Mesenteric fat pad (tissue), 1 donor: ENCODE measurements at regions not wholly inside any gene's neighbourhood (a gene's known extent, or its start where the extent isn't known, plus 50 kb on each side); places are given as distances from the start of the nearest gene placed in this dataset.

Source experiments
- DNase-seq: peaks from one replicate; pipeline ENCODE4 v3.0.0-alpha.2; 2020; ENCODE audit warnings: low spot score
- donor health status: DM: yes; HTN: yes; CAD: no.

DNA sequence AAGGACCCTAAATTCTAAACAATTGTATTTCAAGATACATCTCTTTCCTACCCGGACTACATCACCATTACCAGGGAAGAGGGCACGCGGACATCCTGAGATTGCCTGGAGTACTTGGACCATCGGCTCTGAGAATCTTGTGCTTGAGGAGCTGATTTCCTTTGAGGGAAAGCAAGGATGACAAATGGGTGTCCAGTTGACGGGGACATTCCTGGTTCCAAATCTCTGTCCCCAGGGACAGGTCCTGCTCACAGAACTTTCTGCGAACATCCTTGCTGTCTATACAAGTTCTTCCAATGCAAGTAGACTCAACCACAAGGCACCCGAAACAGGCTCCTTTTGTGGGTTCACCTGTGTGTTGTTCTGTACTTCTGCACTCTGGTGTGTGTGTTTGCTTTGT, 289.5 kb upstream of the MYT1L start:
- no peak for DNase-seq

DNA sequence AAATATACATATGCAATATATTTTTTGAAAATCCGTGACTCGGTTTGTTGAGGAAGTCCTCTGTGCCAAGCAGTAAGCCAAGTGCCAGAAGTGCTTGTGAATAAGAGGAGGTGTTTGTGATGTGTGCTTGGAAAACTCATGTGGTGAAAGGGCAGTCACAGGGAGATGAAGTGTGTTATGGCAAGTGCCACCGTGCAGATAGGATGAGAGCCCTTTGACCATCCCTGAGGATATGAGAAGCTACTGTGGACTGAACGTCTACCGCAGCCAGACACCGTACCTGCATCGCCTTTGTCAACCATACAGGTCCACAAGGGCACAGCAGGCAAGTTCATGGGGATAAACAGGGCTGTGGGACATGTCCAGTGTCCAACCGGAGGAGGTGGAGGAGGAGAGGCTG, 288.9 kb upstream of the MYT1L start:
- DNase-seq: no peak

DNA sequence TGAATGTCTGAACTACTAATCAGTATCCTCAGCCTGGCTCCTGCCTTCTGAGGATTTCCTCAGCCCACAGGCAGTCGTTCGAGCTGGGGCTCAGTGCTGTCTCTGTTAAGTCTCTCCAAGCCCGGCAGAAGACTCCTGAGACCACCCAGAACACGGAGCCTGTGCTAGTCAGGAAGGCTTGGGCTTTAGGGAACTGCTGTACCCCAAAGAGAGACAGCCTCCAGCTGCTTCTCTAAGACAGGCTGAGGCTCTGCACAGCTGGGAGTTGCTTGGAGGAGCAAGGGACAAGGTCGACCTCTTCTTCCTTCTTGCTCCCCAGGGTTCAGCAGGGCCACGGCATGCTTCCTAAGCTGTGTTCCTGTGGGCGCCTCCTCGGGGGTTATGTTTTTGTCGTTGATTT, 283.4 kb upstream of the MYT1L start:
- no peak for DNase-seq

DNA sequence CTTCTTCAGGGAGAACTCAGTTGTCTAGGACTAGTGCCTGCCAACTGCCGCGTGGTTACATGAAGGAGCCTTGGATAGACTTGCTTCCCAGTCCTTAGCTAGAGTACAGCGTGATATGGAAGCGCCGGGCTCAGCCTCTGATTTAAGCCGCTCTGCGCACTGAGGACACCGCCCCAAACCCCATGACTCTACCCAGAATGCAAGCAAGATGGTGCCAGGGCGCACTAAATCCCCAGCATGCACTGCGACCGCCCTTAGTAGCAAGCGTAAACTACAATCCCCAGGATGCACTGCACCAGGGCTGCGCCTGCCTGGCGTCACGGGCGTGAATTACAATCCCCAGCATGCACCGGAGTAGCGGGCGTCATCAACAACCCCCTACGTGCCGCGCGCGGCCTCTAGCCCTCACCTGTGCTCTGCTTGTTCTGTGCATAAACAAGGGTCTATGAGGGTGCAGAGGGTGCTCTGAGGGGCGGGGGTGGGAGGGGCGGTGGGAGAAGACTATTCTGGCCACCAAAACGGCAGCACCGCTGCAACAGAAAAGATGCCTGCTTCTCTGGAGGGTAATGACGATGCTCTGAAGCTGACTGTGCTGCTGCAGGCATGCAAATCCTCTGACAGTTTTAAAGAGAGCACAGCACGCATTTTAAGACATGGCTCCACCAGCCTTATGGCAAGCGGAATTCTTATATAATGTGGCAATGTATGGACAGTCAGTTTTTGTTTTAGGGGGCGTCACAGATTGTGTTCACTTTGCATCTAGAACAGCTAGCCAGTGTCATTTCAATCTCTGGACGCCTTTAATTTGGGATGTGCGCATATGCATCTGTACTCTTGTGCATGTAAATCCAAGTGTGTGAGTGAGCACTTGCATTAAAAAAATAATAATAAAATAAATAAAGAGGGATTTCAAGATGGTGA, 282.5 kb upstream of the MYT1L start:
- DNase-seq: peak; percentile 92

DNA sequence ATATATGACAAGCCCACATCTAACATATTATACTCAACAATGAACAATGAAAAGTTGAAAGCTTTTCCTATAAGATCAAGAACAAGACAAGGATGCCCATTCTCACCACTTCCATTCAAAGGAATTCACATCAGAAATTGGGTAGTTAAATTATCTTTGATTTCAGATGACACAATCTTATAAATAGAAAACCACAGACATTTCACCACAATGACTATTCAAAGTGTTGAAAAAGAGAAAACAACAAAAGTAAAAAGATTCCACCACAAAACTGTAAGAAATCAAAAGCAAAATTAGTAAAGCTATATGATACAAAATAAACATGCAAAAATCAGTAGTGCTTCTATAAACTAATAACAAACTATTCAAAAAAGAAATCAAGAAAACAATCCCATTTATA, 279.7 kb upstream of the MYT1L start:
- no peak for DNase-seq

DNA sequence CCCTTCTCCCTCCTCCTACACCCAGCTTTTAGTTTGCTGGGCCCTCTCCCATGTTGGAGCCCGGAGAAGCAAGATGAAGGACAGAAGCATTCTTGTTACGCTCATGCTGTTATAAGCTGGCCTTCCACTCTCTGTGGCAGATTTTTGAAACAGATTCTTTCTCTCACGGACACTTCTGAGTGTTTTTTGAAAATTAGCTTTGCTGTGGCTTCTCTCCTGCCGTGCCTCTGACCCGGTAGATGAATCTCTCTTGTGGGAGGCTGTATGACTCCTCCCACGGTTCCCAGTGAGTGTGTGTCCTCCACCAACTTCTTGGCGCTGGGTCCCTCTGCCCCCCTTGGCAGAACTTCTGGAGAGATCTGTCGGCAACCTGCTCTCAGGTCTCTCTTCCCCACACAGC, 269.3 kb upstream of the MYT1L start:
- DNase-seq: no peak

DNA sequence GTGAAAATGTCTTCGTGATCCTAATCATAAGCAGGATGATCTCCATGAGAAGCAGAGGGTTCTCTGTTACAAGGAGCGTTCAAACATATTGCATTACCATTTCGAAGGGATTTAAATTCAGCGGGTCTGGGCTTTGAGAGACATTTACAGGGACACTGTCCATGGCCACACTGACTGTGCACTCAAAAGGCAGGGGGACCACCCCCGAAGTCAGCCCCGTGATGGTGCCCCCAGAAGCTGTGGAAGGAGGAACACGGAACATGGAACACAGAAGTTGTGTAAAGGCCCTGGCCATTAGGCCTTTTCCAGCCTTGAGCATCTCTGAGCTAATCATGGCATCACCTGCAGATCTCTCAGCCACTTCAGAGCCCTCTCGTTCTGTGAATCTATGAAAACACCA, 268.4 kb upstream of the MYT1L start:
- DNase-seq: peak; percentile 20

DNA sequence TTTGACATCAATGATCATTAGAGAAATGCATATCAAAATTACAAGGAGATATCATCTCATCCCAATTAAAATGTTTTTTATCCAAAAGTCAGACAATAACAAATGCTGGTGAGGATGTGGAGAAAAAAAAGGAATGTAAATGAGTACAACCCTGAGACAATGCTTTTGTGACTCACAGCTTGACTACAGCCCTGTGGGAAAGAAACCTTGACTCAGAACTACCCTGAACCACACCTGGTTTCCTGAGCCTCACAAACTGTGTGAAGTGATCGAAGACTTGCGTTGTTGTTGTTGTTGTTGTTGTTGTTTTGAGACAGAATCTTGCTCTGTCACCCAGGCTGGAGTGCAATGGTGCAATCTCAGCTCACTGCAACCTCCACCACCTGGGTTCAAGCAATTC, 266.6 kb upstream of the MYT1L start:
- no peak for DNase-seq

DNA sequence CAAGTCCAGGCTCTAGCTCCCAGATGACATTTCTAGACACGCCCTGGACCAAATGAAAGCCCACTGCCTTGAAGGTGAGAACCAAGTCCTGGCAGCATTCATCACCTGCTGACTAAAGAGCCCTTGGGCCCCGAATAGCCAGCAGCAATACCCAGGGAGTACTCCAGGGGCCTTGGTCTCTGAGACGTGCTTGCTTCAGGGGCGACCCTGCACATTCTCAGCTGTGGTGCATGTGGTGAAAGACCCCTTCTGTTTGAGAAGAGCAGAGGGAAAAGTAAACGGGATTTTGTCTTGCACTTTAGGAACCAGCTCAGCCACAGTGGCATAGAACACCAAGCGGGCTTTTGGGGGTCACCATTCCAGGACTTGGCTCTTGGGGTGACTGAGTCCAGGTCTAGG, 260.5 kb upstream of the MYT1L start:
- DNase-seq: peak; percentile 33

DNA sequence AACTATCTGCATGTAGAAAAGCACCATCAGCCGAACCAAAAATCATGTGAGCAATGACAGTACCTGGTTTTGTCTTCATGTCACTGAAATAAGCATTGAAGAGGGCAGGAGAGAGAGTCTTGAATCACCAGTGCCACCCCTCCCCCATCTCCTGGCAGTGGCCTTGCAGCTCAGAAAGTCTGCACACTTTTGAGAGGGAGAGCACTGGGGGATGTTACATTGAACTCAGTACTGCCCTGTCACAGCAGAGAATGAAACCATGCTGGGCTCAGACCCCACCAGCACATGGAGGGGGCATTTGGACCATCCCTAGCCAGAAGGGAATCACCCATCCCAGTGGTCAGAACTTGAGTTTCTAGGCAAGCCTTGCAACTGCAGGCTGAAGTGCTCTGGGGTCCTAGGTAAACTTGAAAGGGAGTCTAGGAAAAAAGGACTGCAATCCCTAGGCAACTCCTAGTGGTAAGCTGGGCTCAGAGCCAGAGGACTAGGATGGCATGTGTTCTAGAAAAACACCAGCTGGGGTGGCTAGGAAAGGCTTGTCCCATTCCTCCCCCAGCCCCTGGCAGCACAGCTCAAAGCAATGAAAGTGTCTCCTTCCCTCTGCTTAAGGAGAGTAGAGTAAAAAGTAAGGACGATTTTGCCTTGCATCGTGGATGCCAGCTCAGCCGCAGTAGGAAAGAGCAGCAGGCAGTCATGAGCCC, 259.9 kb upstream of the MYT1L start:
- peak; percentile 45 for DNase-seq

DNA sequence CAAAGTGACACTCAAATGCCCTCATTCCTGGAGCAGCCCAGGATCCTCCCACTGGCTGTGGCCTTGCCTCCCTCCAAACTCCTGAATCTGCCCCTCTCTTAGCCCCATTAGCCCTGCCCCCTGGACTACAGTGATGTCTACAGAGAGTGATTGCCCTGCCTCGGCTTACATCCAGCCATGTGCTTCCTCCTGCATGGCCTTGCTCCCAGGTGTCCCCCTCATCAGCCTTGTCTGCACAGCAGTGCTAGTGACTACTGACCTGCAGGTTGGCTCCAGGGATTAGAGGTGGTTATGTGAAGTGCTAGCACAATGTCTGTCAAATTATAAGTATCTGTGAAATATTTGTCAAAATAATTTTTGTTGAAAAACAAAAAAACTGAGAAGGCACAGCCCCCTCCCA, 259.1 kb upstream of the MYT1L start:
- DNase-seq: peak; percentile 22

DNA sequence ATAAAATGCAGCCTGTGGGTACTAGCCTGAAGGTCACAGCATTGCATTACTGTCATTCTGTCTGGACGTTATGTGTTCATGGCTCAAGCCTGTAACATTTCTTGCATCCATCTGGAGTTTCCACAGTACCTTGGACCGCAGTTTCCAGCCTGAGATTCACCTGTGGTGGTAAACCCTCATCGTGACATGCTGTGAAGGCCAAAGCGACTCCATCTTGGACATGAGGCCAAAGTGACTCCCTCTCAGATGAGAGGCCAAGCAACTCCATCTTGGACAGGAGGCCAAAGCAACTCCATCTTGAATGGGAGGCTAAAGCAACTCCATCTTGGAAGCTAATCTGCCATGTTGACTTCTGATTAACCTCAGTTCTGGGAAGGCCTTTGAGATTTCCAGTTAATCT, 257.7 kb upstream of the MYT1L start:
- DNase-seq: no peak

DNA sequence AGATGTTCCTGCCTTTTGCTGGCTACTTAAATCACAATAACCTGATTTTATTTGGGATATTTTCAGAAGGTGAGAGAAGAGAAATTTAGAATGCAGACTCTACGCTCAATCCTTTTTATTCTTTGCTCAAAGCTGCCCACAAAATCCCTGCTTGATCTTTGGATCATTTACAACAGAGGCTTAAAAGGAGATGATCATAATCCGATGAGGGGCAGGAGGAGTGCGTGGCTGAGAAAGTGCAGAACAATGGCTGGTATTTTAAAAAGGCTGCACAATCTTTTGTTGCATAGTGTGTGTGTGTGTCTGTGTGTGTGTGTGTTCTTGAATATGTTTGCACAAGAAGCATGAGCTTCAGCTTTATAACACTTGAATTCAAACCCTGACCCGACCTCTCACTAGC, 256.3 kb upstream of the MYT1L start:
- no peak for DNase-seq

DNA sequence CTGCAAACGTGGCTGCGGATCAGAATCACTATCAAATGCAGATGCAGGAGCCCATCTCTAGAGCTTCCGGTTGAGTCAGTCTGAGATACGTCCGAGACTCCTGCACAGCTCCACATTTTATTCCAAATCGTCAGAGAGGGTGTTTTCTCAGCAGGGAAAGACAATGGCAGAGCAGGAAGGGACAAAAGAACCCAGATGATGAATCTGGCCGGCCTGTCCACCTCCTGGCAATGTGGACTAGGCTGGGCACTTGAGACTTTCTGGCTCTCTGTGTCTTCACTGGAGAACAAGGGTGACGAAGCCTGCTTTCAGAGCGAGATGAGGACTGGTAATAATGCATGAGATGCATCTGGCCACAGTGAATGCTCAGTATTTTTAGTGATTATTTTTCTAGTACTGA, 255.9 kb upstream of the MYT1L start:
- no peak for DNase-seq

DNA sequence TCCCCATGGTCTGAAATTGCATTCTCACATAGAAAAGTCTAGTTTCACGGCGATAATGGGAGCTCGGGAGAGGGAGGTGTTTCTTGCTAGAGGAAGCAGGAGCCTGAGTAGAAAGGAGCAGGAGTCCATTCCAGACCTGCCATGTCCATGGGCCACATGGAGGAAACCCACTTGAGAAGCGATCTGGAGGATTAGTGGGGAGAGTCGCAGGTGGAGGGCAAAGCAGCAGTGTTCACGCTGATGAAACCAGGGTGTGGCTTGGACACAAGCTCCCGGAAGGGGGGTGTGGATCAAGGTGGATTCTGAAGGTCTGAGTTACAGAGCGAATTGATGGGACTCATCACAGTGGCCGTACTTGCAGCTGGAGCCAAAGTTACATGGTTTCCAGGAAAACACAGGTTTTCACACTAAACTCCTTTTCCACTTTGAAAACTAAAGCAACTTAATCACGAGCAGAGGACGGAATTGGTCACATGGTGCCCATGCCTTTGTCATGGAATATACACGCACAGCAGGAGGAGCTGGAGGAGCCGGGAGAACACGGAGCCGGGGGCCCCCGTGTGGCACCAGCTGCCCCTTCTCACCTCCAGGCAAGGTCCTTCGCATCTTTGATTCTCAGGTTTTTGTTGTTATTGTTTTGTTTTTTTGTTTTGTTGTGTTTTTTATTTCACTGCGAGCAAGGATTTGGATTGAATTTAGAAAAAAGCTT, 255.1 kb upstream of the MYT1L start:
- peak; percentile 69 for DNase-seq

DNA sequence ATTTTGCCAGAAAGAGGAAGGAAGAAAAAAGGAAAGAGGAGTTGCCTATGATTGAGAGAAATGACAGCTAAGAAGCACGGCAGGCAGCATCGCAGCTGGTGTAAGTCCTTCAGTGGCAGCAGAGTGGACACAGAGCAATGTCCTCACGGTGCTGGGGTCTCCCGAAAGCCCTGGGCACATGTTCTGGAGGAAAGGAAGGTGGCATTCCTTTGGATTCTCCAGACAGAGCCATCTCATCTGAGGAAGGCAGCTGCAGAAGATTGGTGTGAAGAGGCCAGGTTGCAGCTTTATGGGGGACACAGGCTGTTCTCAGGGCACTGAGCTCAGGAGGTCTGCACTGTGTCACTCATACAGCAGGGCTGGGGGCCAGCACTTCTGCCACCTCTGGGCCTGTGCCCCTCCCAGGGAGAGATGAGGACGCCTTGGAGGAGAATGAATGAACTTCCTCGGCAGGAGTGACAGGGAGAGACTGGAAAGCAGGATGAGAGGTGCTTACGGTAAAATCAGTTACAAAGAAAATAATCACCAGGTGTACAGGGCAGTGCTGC, 252.0 kb upstream of the MYT1L start:
- peak; percentile 47 for DNase-seq

DNA sequence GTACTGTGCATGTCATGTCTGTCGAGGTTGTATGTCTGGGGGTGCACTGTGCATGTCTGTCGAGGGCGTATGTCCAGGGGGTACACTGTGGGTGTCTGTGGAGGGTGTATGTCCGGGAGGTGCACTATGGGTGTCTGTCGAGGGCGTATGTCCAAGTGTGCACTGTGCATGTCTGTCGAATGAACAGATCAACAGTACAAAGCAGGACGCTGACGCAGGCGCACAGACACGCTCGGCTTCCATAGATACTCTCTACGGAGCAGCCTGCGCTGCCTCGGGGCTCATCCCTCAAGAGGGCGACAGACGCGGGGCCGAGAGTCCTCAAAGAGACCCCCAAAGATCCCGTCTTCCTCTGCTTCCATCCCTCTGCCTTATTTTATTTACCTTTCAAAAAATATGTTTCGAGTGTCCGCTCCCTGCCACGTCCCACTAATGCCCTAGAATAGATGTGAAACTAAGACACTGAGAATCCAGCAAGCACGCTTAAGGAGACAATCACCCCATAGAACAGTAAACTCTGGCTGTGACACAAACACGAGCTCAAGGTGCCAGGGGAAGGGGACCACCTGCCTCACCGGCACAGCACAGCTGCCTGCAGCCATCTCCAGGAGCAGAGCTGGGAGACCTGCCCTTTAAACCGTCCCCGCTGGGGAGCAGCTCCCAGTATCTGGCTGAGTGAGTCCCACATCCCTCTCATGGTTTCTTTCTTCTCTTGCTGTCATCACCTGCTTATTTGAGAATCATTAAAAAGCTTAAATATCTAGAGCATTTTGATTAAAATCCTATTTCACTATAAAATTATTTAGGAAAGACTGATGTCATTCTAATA, 250.5 kb upstream of the MYT1L start:
- peak; percentile 57 for DNase-seq

DNA sequence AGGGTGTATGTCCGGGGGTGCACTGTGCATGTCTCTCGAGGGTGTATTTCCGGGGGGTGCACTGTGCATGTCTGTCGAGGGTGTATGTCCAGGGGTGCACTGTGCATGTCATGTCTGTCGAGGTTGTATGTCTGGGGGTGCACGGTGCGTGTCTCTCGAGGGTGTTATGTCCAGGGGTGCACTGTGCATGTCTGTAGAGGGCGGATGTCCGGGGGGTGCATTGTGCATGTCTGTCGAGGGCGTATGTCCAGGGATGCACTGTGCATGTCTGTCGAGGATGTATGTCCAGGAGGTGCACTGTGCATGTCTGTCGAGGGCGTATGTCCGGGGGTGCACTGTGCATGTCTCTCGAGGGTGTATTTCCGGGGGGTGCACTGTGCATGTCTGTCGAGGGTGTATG, 249.8 kb upstream of the MYT1L start:
- peak; percentile 74 for DNase-seq

DNA sequence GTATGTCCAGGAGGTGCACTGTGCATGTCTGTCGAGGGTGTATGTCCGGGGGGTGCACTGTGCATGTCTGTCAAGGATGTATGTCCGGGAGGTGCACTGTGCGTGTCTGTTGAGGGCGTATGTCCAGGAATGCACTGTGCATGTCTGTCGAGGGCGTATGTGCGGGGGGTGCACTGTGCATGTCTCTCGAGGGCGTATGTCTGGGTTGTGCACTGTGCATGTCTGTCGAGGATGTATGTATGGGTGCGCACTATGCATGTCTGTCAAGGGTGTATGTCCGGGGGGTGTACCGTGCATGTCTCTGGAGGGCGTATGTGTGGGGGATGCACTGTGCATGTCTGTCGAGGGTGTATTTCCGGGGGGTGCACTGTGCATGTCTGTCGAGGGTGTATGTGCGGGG, 249.3 kb upstream of the MYT1L start:
- DNase-seq: peak; percentile 75

DNA sequence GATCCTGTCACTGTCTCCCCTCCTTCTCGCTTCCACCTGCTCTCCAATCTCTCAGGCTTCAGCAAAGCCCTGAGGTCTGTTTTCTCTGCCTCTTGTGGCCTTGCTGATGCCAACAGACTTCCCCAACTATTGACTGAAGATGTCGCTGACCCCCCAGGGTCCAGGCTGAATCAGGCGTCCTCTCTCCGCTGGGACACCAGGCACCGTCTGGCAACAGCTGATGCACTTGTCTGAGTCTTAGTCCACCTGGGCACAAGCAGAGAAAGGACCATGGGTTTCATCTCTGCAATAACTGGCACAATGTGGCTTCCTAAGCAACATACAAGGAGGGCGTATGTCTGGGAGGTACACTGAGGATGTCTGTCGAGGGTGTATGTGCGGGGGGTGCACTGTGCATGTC, 248.7 kb upstream of the MYT1L start:
- DNase-seq: peak; percentile 35

DNA sequence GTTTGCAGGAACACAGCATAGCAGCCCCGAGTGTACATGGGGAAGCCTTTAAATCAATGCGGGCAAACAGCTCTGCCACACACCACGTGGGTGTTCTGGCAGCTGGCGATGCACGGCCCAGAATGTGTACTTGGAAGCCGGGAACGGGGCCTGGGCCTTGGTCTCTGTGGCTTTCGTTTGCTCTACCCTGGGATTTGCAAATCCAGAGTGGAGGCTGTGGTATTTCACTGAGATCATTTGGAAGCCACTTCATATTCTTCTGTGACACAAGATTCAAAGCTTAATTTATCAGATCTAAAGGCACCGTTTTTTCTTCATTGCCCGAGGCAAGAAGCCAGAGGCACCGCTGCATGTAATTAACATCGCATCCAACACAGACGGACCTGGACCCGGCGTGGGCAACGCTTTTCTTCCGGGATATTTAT, 246.3 kb upstream of the MYT1L start:
- peak; percentile 83 for DNase-seq
